ENCODE measurements at regions not wholly inside any gene's neighbourhood (a gene's known extent, or its start where the extent isn't known, plus 50 kb on each side); places are given as distances from the start of the nearest gene placed in this dataset.

DNA sequence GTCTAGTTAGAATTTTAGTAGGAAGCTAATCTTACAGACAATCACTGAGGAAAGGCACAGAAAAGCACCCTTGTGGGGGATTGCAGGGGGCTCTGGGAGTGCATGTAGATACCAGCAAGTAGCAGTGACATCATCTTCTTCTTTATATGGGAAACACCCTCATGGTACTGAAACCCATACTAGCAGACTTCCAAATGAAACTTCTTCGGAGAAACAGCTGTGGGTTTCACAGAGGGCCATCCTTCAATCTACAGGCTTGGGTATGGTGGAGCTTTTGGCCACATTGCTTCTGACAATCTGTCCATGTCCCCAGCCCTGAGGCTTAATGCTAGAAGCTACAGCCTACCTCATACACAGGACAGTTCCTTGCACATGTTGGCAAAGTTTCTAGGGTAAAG lies 165.2 kb upstream of the NFIB start:
- CTCF ChIA-PET: no interaction called here
- Mint-ChIP-seq H3K4me3 (no peak overlapping the region), H3K36me3 (no peaks in the 10 kb centered on the region), H3K4me1 (no peaks in the 10 kb centered on the region), H3K27ac (no peak overlapping the region), H3K9me3 (peaks cover 0 to 4% (median 3%) of the 10 kb centered on the region in 3 donors), H3K27me3 (peaks cover 3 to 16% of the 10 kb centered on the region in 2 donors)
- DNase-seq (no peak), ATAC-seq (replicated peaks in 1 of 4) (no peak)
- Histone ChIP-seq H3K27me3 (replicated peaks in 1 of 2; ENCODE audit: control insufficient read depth in 2 of 2, extremely low read depth in 1 of 2, insufficient read depth in 2 of 2, low read length in 1 of 2) (no peaks in the 10 kb centered on the region), H3K4me1 (ENCODE audit: control insufficient read depth in 1 of 2, extremely low read depth in 1 of 2, insufficient read depth in 2 of 2, low read length in 2 of 2) (no peaks in the 10 kb centered on the region), H3K36me3 (ENCODE audit: control insufficient read depth in 2 of 2, extremely low read depth in 1 of 2, insufficient read depth in 1 of 2, low read length in 1 of 2) (no peaks in the 10 kb centered on the region), H3K27ac (ENCODE audit: low read length) (no peak overlapping the region), H3K9me3 (no peaks in the 10 kb centered on the region), H3K4me3 (ENCODE audit: control insufficient read depth in 1 of 2, extremely low read depth in 1 of 2, low read length in 1 of 2) (no peak overlapping the region)
- WGBS (ENCODE audit: insufficient coverage): no CpG with 5 or more reads among the region's 1 CpG
- POLR2A ChIA-PET: interaction anchor here in 1 of 2 donors (0.6 kb wide), 1 partner anchor 53 kb away, joined by 4 read pairs; no protein-coding TSS in a partner anchor

DNA sequence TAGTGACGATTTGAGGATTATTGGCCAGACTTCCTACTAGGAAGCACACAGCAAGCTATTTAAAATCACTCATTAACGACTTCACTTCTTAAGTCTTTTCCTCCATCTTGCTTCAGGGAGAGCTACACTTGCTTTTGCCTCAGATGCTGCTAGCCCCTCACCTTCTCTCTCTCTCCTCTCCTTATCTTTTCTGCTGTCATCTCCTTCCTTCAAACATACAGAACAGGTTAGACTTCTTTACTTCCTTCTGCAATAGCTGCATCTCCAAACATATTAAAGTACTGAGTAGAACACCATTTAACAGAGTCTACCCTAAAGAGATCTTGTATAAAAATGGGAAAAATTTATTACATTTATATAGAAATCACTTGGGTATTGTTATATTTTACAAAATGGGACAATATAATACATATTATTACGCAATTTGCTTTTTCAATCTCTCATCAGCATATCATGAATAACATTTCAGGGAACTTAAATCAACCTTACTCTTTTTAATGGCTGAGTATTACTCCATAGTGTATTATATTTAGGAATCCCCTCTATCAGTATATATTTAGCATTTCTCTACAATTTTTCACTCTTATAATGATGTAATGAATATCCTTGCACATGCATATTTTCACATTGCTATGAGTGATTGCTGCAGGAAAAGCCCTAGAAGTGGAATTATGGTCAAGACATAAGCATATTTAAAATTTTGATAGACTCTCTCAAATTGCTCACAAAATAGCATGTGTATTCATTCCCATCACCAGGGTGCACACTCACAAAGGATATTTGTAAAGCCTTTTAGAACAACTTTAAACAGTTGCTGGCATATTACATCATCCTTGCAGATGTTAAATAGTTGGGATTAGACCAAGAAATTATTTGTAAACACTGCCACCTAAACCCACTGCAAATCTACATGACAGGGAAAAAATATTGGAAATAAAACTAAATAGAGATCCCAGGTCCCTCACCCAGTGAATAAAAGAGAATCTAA lies 164.5 kb upstream of the NFIB start:
- H3K4me3 Mint-ChIP-seq: no peak overlapping the region
- H3K9me3 Mint-ChIP-seq: peaks cover 0 to 4% (median 3%) of the 10 kb centered on the region in 3 donors
- no peak overlapping the region for H3K27ac Mint-ChIP-seq
- H3K27me3 Mint-ChIP-seq: peaks cover 3 to 16% of the 10 kb centered on the region in 2 donors
- no peaks in the 10 kb centered on the region for H3K36me3 Mint-ChIP-seq
- H3K4me1 Mint-ChIP-seq: no peaks in the 10 kb centered on the region
- DNase-seq: no peak
- no peak for ATAC-seq (replicated peaks in 1 of 4)
- WGBS (ENCODE audit: insufficient coverage): 80% methylated on average over 2 of the region's 3 CpGs
- Histone ChIP-seq H3K9me3 (no peaks in the 10 kb centered on the region), H3K27me3 (replicated peaks in 1 of 2; ENCODE audit: control insufficient read depth in 2 of 2, extremely low read depth in 1 of 2, insufficient read depth in 2 of 2, low read length in 1 of 2) (no peaks in the 10 kb centered on the region), H3K27ac (ENCODE audit: low read length) (no peak overlapping the region), H3K4me1 (ENCODE audit: control insufficient read depth in 1 of 2, extremely low read depth in 1 of 2, insufficient read depth in 2 of 2, low read length in 2 of 2) (no peaks in the 10 kb centered on the region), H3K4me3 (ENCODE audit: control insufficient read depth in 1 of 2, extremely low read depth in 1 of 2, low read length in 1 of 2) (no peak overlapping the region), H3K36me3 (ENCODE audit: control insufficient read depth in 2 of 2, extremely low read depth in 1 of 2, insufficient read depth in 1 of 2, low read length in 1 of 2) (no peaks in the 10 kb centered on the region)
- ChIA-PET CTCF (no interaction called here), POLR2A (no interaction called here)

DNA sequence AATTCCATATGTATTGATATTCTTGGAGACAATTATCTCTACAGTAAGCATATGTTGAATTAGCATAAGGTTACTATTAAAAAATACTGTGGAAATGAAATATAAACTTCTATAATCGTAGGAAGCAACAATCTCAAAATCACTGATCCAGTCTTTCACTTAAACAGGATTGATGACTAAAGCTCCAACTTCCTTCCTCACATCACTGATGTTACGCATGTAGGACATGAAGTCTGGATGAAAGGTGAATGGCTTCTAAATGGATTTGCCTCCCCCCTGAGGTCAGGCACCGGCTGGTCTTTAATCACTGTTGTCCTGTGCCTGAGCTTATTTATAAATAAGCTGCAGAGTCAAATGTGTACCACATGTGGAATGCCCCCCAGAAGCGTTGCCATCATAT lies 157.1 kb upstream of the NFIB start:
- no peak overlapping the region for H3K4me3 ChIP-seq (ENCODE audit: control insufficient read depth in 1 of 2, extremely low read depth in 1 of 2, low read length in 1 of 2)
- no peak overlapping the region for H3K4me3 Mint-ChIP-seq
- H3K36me3 Mint-ChIP-seq: no peaks in the 10 kb centered on the region
- no peaks in the 10 kb centered on the region for H3K4me1 Mint-ChIP-seq
- ChIA-PET POLR2A (no interaction called here), CTCF (no interaction called here)
- DNase-seq (no peak), ATAC-seq (replicated peaks in 1 of 4) (no peak)
- peaks cover 0 to 12% of the 10 kb centered on the region in 2 donors for H3K27me3 Mint-ChIP-seq
- H3K27ac ChIP-seq (ENCODE audit: low read length): no peak overlapping the region
- no peaks in the 10 kb centered on the region for H3K9me3 ChIP-seq
- WGBS (ENCODE audit: insufficient coverage): no CpG with 5 or more reads among the region's 4 CpGs
- H3K27me3 ChIP-seq (replicated peaks in 1 of 2; ENCODE audit: control insufficient read depth in 2 of 2, extremely low read depth in 1 of 2, insufficient read depth in 2 of 2, low read length in 1 of 2): no peaks in the 10 kb centered on the region
- no peaks in the 10 kb centered on the region for H3K36me3 ChIP-seq (ENCODE audit: control insufficient read depth in 2 of 2, extremely low read depth in 1 of 2, insufficient read depth in 1 of 2, low read length in 1 of 2)
- no peaks in the 10 kb centered on the region for H3K4me1 ChIP-seq (ENCODE audit: control insufficient read depth in 1 of 2, extremely low read depth in 1 of 2, insufficient read depth in 2 of 2, low read length in 2 of 2)
- no peak overlapping the region for H3K27ac Mint-ChIP-seq
- peaks cover 0 to 5% (median 3%) of the 10 kb centered on the region in 3 donors for H3K9me3 Mint-ChIP-seq

DNA sequence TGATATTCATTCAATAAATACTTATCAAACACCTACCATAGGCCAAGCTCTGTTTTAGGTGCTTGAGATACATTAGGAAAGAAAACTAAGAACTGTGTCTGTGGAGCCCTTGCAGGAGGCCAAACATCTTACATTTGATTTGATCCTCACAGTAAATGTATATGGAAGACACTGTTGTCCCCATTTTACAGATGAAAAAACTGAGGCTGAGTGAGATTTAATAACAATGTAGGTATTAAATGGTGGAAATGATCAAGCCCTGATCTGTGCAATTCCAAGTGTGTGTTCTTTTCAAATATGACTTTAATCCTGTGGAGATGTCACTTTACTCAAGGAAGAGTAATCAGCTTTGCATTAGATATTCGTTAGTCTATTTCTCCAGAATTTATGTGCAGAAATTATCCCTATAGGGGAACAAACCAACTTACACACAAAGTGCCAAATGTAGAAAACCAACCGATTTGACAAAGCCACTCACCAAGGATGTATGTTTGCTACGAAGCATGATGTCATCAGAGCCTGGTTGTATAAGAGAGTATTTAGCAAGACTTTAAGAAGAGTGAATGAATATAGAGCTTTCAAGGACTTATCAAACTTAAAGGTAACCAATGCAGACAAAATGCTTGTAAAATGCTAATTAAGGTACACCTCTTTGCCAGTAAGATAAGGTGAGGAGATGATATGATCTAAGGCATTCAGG lies 153.9 kb upstream of the NFIB start:
- no peak overlapping the region for H3K27ac Mint-ChIP-seq
- no peak overlapping the region for H3K4me3 Mint-ChIP-seq
- H3K9me3 ChIP-seq: no peaks in the 10 kb centered on the region
- POLR2A ChIA-PET: no interaction called here
- H3K4me1 ChIP-seq (ENCODE audit: control insufficient read depth in 1 of 2, extremely low read depth in 1 of 2, insufficient read depth in 2 of 2, low read length in 2 of 2): no peaks in the 10 kb centered on the region
- no peak overlapping the region for H3K27ac ChIP-seq (ENCODE audit: low read length)
- H3K9me3 Mint-ChIP-seq: peaks cover 0 to 5% (median 0%) of the 10 kb centered on the region in 3 donors
- peaks cover 0 to 12% of the 10 kb centered on the region in 2 donors for H3K27me3 Mint-ChIP-seq
- WGBS (ENCODE audit: insufficient coverage): no CpG with 5 or more reads among the region's 3 CpGs
- no peaks in the 10 kb centered on the region for H3K27me3 ChIP-seq (replicated peaks in 1 of 2; ENCODE audit: control insufficient read depth in 2 of 2, extremely low read depth in 1 of 2, insufficient read depth in 2 of 2, low read length in 1 of 2)
- no peak for ATAC-seq (replicated peaks in 1 of 4)
- CTCF ChIA-PET: no interaction called here
- no peaks in the 10 kb centered on the region for H3K36me3 ChIP-seq (ENCODE audit: control insufficient read depth in 2 of 2, extremely low read depth in 1 of 2, insufficient read depth in 1 of 2, low read length in 1 of 2)
- no peaks in the 10 kb centered on the region for H3K4me1 Mint-ChIP-seq
- H3K36me3 Mint-ChIP-seq: no peaks in the 10 kb centered on the region
- no peak overlapping the region for H3K4me3 ChIP-seq (ENCODE audit: control insufficient read depth in 1 of 2, extremely low read depth in 1 of 2, low read length in 1 of 2)
- no peak for DNase-seq

DNA sequence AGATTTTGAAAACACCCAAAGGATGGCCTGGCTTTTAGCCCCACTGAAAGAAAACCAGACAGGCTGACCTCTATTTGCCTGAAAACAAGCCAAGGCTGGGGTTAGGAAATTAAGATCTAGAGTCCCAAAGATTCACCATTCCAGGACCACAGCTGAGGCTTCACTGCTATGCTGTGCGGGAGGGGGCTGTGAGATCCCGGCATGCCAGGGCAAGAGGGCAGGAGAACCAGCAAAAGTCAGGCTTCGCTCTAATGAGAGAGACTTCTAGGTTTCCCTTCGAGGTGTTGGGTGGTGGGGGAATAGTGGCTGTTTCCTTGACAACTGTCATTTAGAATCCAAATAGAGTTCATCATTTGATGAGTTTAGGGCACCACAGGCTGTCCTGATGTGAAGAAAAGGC lies 152.9 kb upstream of the NFIB start:
- Histone ChIP-seq H3K4me1 (ENCODE audit: control insufficient read depth in 1 of 2, extremely low read depth in 1 of 2, insufficient read depth in 2 of 2, low read length in 2 of 2) (no peaks in the 10 kb centered on the region), H3K36me3 (ENCODE audit: control insufficient read depth in 2 of 2, extremely low read depth in 1 of 2, insufficient read depth in 1 of 2, low read length in 1 of 2) (no peaks in the 10 kb centered on the region), H3K27me3 (replicated peaks in 1 of 2; ENCODE audit: control insufficient read depth in 2 of 2, extremely low read depth in 1 of 2, insufficient read depth in 2 of 2, low read length in 1 of 2) (no peaks in the 10 kb centered on the region), H3K27ac (ENCODE audit: low read length) (no peak overlapping the region), H3K4me3 (ENCODE audit: control insufficient read depth in 1 of 2, extremely low read depth in 1 of 2, low read length in 1 of 2) (no peak overlapping the region), H3K9me3 (no peaks in the 10 kb centered on the region)
- no peaks in the 10 kb centered on the region for H3K4me1 Mint-ChIP-seq
- 83% methylated on average over 3 of the region's 4 CpGs for WGBS (ENCODE audit: insufficient coverage)
- ATAC-seq (replicated peaks in 1 of 4): no peak
- H3K4me3 Mint-ChIP-seq: no peak overlapping the region
- CTCF ChIA-PET: no interaction called here
- H3K36me3 Mint-ChIP-seq: no peaks in the 10 kb centered on the region
- no peak overlapping the region for H3K27ac Mint-ChIP-seq
- POLR2A ChIA-PET: no interaction called here
- H3K9me3 Mint-ChIP-seq: peaks cover 0 to 5% (median 0%) of the 10 kb centered on the region in 3 donors
- H3K27me3 Mint-ChIP-seq: peaks cover 0 to 10% of the 10 kb centered on the region in 2 donors
- DNase-seq: no peak

DNA sequence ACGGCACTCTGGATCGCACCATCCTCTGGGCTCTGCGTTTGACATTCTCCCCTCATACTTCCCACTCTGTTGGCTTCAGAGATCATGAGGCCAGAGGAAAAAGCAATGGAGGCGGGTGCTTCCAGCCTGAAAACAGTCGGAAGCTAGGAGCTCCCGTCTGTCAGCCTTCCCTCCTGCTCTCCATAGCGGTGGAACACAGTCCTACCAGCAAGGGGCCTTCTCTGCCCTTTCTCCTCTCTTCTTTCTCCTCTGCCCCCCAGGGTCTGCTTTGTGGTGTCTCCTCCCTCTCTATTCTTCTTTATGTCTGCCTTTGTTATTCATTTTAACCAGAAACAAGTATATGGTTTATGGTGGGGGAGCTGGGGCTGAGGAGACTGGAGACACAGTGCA lies 152.5 kb upstream of the NFIB start:
- Mint-ChIP-seq H3K9me3 (peaks cover 0 to 5% (median 0%) of the 10 kb centered on the region in 3 donors), H3K4me1 (no peaks in the 10 kb centered on the region), H3K27ac (no peak overlapping the region), H3K4me3 (no peak overlapping the region), H3K27me3 (peaks cover 0 to 8% of the 10 kb centered on the region in 2 donors), H3K36me3 (no peaks in the 10 kb centered on the region)
- ATAC-seq (replicated peaks in 1 of 4) (no peak), DNase-seq (no peak)
- no peaks in the 10 kb centered on the region for H3K9me3 ChIP-seq
- no peaks in the 10 kb centered on the region for H3K27me3 ChIP-seq (replicated peaks in 1 of 2; ENCODE audit: control insufficient read depth in 2 of 2, extremely low read depth in 1 of 2, insufficient read depth in 2 of 2, low read length in 1 of 2)
- no peaks in the 10 kb centered on the region for H3K36me3 ChIP-seq (ENCODE audit: control insufficient read depth in 2 of 2, extremely low read depth in 1 of 2, insufficient read depth in 1 of 2, low read length in 1 of 2)
- H3K27ac ChIP-seq (ENCODE audit: low read length): no peak overlapping the region
- H3K4me3 ChIP-seq (ENCODE audit: control insufficient read depth in 1 of 2, extremely low read depth in 1 of 2, low read length in 1 of 2): no peak overlapping the region
- WGBS (ENCODE audit: insufficient coverage): 90% methylated on average over 5 of the region's 7 CpGs
- ChIA-PET POLR2A (no interaction called here), CTCF (no interaction called here)
- no peaks in the 10 kb centered on the region for H3K4me1 ChIP-seq (ENCODE audit: control insufficient read depth in 1 of 2, extremely low read depth in 1 of 2, insufficient read depth in 2 of 2, low read length in 2 of 2)
